Lung (tissue), 11 donors: ENCODE measurements at regions not wholly inside any gene's neighbourhood (a gene's known extent, or its start where the extent isn't known, plus 50 kb on each side); places are given as distances from the start of the nearest gene placed in this dataset.
"Not testable (repeated sequence)": the region's sequence is repeated elsewhere in the genome, so short reads cannot be mapped to it uniquely, and the experiment has no call there.

Experiments
- ATAC-seq: fragments of 200-7000 bp; cut with Tn5 transposase; one replicate; pipeline ENCODE4 v1.9.1; 2020; ENCODE audit warnings: moderate number of reproducible peaks; ENCODE audit not compliant: insufficient read depth, low FRiP score
- DNase-seq, 3 donors: peaks; one replicate each; pipeline ENCODE4 v3.0.0-alpha.2; 2013 to 2017
- H3K27ac ChIP-seq, 2 donors: one replicate each; pipeline ENCODE4 v1.5.1; 2013; ENCODE audit warnings: mild to moderate bottlenecking in 2 of 2, moderate library complexity in 2 of 2, control low read depth in 1 of 2, inconsistent platforms in 1 of 2, low read depth in 1 of 2, low read length in 1 of 2
- H3K27me3 ChIP-seq, 3 donors: one replicate each; pipeline ENCODE4 v1.5.1; 2013; ENCODE audit warnings: low read length in 2 of 3; ENCODE audit not compliant: control insufficient read depth in 3 of 3, insufficient read depth in 3 of 3
- H3K36me3 ChIP-seq, 4 donors: one replicate each; pipeline ENCODE4 v1.5.1; 2013; ENCODE audit warnings: low read length in 4 of 4, mild to moderate bottlenecking in 1 of 4, moderate library complexity in 1 of 4; ENCODE audit not compliant: control insufficient read depth in 4 of 4, insufficient read depth in 4 of 4
- H3K4me1 ChIP-seq, 5 donors: one replicate each; pipeline ENCODE4 v1.5.1; 2013; ENCODE audit warnings: low read length in 5 of 5, mild to moderate bottlenecking in 2 of 5, moderate library complexity in 1 of 5; ENCODE audit not compliant: control insufficient read depth in 5 of 5, insufficient read depth in 5 of 5
- H3K4me3 ChIP-seq: one replicate; pipeline ENCODE4 v1.5.1; 2013; ENCODE audit warnings: mild to moderate bottlenecking, control low read depth, moderate library complexity
- H3K9ac ChIP-seq, 2 donors: one replicate each; pipeline ENCODE4 v1.5.1; 2013; ENCODE audit warnings: low read length in 2 of 2, control low read depth in 1 of 2; ENCODE audit not compliant: insufficient read depth in 1 of 2
- H3K9me3 ChIP-seq, 4 donors: one replicate each; pipeline ENCODE4 v1.5.1; 2013; ENCODE audit warnings: low read length in 3 of 4, mild to moderate bottlenecking in 1 of 4, moderate library complexity in 1 of 4; ENCODE audit not compliant: control insufficient read depth in 4 of 4, insufficient read depth in 3 of 4
- WGBS, 2 donors: extraction: QIAGEN DNeasy Blood & Tissue Kit; methylation state at CpG; one replicate each; pipeline ENCODE4 v1.1.7; 2013; 5-methylcytosine and 5-hydroxymethylcytosine counted together
- TF ChIP-seq, protein P1 (sequence below): IDR thresholded peaks from 2 replicates; pipeline ENCODE4 v1.5.1; 2012; ENCODE audit warnings: mild to moderate bottlenecking; ENCODE audit errors: control extremely low read depth, extremely low read depth
- donor health status: control.
- donor health status: control.
- donor health status: Bipolar disorder and iron deficiency.
- donor health status: healthy.
- donor health status: DM: yes; HTN: yes; CAD: no.

DNA sequence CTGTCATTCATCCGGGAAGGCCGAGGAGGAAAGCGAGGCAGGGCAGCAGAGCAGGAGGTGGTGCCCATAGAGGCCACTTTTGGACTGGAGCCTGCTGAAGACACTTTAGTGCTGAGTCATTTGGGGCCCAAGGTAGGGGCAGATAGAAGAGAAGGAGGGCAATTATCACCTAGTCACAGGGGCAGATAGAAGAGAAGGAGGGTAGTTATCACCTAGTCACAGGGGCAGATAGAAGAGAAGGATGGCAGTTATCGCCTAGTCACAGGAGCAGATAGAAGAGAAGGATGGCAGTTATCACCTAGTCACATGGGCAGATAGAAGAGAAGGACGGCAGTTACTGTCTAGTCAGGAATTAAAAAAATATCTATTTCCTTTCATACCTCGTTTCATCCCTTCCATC is 1372.6 kb downstream of the FOXD4L5 start:
- not testable (repeated sequence) for H3K4me1 ChIP-seq, ATAC-seq, H3K9ac ChIP-seq, H3K27ac ChIP-seq, DNase-seq, H3K36me3 ChIP-seq, H3K9me3 ChIP-seq, H3K27me3 ChIP-seq, H3K4me3 ChIP-seq
- 70 to 76% methylated on average over 5 of the region's 6 CpGs for WGBS, 2 donors

DNA sequence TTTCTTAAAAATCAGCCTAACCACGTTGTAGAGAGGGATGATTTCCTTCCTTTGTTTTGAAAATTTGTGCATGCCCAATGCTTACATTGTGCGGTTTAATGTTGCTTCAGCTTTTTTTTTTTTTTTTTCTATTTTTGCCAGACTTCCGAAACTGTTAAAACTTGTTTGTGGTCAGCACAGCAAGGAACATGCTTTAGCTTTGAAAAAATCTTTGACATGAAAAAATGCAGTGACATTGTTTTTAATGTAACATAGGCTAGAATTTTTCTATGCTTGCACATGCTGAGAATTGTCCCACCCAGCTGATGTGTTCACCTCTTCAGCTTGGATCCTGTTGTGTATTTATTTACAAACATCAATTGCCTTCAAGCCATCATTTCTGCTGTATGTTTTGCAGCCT is 1375.9 kb downstream of the FOXD4L5 start:
- WGBS, 2 donors = 55 to 59% methylated on average over 3 of the region's 3 CpGs
- H3K36me3 ChIP-seq, H3K27me3 ChIP-seq, H3K4me1 ChIP-seq, H3K27ac ChIP-seq, DNase-seq, ATAC-seq, H3K9ac ChIP-seq, H3K9me3 ChIP-seq, H3K4me3 ChIP-seq: not testable (repeated sequence)

DNA sequence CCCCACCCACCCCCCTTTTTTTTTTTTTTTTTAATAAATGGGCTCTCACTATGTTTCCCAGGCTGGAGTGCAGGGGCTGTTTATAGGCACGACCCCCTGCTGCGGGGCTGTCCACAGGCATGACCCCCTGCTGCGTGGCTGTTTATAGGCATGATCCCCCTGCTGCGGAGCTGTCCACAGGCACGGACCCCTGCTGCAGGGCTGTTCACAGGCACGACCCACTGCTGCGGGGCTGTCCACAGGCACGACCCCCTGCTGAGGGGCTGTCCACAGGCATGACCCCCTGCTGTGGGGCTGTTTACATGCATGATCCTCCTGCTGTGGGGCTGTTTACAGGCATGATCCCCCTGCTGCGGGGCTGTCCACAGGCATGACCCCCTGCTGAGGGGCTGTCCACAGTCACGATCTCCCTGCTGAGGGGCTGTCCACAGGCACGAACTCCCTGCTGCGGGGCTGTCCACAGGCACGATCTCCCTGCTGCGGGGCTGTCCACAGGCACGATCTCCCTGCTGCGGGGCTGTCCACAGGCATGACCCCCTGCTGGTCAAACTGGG is 1385.3 kb downstream of the FOXD4L5 start:
- H3K9me3 ChIP-seq, ATAC-seq, H3K27me3 ChIP-seq, H3K4me1 ChIP-seq, H3K4me3 ChIP-seq, H3K9ac ChIP-seq, H3K36me3 ChIP-seq, H3K27ac ChIP-seq, DNase-seq: not testable (repeated sequence)
- 82 to 88% methylated on average over 16 of the region's 16 CpGs for WGBS, 2 donors

DNA sequence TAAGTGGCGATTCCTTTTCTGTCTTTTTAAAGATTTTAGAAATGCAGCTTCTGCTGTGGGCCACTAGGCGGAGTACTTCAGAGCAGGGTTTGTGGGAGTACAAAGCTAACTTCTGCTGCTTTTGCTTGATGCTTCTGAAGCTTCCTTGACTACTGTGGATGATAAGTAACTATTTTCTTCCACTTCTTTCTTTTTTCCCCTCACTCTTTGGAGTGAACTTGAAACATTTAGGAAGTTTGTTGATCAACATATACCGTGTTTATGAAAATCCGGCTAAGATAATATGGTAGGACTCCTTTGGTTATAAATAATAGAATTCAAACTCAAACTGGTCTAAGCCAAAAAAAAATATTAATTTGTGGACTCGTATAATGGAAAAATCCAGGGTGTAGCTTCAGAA is 1403.6 kb downstream of the FOXD4L5 start:
- not testable (repeated sequence) for H3K36me3 ChIP-seq, H3K9me3 ChIP-seq, H3K4me3 ChIP-seq, H3K4me1 ChIP-seq, H3K27me3 ChIP-seq, ATAC-seq, DNase-seq, H3K9ac ChIP-seq, H3K27ac ChIP-seq
- WGBS, 2 donors = 57 to 64% methylated on average over 4 of the region's 5 CpGs

DNA sequence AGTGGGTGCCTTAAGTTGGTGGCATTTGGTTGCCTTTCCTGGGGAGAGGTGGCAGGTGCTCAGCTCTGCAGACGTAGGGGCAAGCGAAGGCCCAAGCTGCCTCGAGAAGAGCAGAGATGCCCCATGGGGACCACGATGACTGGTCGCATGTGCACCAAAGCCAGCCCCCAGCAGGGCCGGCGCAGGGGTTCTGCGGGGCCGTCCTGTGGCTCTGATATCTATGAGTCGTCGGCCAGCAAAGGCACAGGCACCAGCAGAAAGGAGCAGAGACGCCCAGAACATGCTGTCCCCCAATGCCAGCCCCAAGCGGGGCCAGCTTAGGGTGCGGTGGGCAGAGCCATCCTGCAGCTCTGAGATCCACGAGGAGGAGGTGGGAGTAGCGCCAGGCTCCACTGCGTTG is 1408.6 kb downstream of the FOXD4L5 start:
- not testable (repeated sequence) for H3K4me3 ChIP-seq, DNase-seq, H3K4me1 ChIP-seq, ATAC-seq, H3K27ac ChIP-seq, H3K36me3 ChIP-seq, H3K27me3 ChIP-seq, H3K9me3 ChIP-seq, H3K9ac ChIP-seq
- WGBS, 2 donors = 88 to 91% methylated on average over 10 to 13 of the region's 17 CpGs

DNA sequence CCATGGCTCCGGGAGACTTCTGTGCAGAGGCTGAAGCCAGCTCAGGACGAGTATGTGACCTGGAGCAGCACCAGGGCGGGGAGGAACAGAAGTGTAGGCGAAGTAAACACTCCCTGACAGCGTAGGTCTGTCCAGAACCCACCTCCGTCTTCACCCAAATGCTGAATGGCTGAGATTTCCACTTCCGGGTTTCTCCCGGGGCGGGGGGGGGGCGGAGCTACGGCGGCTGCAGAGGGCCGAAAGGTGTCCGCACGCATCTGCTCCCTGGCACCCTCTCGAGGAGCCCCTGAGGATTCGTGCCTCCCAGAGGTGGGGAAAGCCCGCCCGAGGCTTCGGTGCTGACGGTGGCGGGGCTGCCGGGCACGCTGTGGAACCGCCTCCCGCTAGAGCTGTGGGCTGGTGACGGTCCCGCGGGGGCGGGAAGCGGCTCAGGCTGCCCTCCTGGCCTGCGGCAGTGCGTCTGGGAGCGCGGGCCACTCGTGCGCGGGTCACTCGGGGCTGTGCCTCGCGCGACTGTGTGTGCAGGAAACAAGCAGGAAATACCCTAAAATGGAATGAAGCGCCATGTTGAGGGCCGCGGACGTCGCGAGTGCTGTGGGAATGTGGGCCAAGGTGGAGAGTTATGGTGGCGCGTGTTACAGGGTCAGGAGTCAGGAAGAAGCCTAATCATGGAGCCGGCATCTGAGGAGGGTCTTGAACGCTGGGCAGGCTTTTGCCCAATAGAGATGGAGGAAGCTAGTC is 1425.4 kb downstream of the FOXD4L5 start:
- WGBS, 2 donors = 47 to 56% methylated on average over 47 to 52 of the region's 52 CpGs
- H3K9ac ChIP-seq = no peak overlapping the region
- TF ChIP-seq, protein P1, sequence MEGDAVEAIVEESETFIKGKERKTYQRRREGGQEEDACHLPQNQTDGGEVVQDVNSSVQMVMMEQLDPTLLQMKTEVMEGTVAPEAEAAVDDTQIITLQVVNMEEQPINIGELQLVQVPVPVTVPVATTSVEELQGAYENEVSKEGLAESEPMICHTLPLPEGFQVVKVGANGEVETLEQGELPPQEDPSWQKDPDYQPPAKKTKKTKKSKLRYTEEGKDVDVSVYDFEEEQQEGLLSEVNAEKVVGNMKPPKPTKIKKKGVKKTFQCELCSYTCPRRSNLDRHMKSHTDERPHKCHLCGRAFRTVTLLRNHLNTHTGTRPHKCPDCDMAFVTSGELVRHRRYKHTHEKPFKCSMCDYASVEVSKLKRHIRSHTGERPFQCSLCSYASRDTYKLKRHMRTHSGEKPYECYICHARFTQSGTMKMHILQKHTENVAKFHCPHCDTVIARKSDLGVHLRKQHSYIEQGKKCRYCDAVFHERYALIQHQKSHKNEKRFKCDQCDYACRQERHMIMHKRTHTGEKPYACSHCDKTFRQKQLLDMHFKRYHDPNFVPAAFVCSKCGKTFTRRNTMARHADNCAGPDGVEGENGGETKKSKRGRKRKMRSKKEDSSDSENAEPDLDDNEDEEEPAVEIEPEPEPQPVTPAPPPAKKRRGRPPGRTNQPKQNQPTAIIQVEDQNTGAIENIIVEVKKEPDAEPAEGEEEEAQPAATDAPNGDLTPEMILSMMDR = no peak
- no peaks in the 10 kb centered on the region for H3K27me3 ChIP-seq
- ATAC-seq (no peak), DNase-seq (peak in 2 of 3 donors; percentile 0)
- H3K4me3 ChIP-seq = no peak overlapping the region
- H3K36me3 ChIP-seq = no peaks in the 10 kb centered on the region
- no peak overlapping the region for H3K27ac ChIP-seq
- peaks cover 0 to 8% (median under 1%) of the 10 kb centered on the region in 4 donors for H3K9me3 ChIP-seq
- no peaks in the 10 kb centered on the region for H3K4me1 ChIP-seq

DNA sequence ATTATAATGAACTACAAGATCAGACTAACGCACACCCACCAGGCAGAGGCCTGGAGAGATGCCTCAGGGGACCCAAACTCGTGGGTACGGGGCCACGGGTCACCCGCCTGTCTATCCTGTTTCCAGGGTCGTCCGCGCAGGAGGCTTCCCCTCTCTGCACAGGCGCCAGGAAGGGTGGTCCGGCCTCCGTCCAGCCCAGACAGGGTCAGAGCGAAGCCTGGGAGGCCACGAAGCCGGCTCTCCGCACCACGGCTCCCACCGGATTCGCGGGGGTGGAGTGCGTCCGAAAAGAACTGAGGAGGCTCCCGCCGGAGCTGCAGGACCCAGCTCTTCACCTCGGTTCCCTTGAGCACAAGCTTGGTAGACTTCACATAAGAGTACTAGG is 1425.9 kb downstream of the FOXD4L5 start:
- not testable (repeated sequence) for H3K36me3 ChIP-seq, H3K4me1 ChIP-seq, H3K4me3 ChIP-seq, ATAC-seq, H3K27ac ChIP-seq, H3K9me3 ChIP-seq, DNase-seq, H3K9ac ChIP-seq, H3K27me3 ChIP-seq
- WGBS, 2 donors = 43 to 47% methylated on average over 22 to 24 of the region's 24 CpGs
